HG02623 (cell line): ENCODE measurements at regions not wholly inside any gene's neighbourhood (a gene's known extent, or its start where the extent isn't known, plus 50 kb on each side); places are given as distances from the start of the nearest gene placed in this dataset.

Source experiments
- ATAC-seq: cut with Tn5 transposase; IDR thresholded peaks from one replicate; pipeline ENCODE4 v1.9.1; 2021; ENCODE audit warnings: moderate library complexity; ENCODE audit not compliant: unreplicated experiment

DNA sequence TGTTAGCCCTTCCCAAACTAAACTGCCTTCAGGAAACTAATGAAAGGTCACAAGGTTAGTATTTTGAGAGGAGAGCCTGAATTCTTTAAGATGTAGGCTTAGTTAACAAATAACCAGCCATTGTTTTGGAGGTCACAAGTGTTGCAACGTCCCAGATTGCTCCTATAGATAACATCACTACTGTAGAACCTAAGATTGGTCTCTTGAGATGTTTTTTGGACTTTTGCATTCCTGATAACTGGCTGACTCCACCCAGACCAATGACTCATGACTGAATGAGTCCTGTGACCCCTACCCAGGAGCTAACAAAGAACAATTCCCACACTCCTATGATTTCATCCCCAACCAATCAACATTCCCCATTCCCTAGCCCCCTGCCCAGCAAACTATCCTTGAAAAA, 178.8 kb downstream of the SCP2D1 start:
- ATAC-seq: no peak

DNA sequence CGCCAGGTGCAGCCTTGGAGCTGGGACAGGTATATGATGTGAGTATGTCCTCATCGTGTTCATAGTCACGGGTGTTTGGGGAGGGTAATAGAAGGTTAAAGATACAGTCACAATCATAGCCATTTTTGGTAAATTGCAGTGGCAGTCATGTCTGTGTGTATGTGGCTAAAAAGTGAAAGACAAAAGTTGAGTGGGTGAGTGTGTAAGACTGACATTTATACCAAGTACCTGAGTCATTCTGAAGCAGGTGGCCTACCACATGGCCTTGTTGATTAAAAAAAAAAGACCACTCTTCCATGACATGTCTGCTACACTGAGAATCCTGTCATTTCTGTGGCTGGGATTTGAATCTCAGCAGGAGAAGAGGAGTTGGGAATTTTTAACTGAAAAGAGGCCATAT, 181.9 kb downstream of the SCP2D1 start:
- no peak for ATAC-seq

DNA sequence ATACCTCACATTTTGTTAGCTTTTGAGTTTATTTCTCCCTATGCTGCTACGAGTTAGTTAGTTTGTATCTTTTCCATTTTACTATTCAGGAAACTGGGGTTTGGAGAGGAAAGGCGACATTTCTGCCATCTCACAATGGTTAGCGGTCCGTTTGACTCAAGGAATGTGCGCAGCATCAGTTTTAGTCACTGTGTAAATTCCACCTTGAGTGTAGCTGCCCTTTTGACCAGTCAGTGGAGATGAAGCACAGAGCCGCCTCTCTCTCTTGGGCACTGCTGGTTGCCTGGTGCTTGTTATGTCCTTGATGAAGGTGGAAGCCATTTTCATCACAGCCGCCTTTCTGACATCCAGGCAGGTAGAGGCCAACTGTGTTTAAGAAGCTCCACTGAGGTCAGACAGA, 185.5 kb downstream of the SCP2D1 start:
- no peak for ATAC-seq

DNA sequence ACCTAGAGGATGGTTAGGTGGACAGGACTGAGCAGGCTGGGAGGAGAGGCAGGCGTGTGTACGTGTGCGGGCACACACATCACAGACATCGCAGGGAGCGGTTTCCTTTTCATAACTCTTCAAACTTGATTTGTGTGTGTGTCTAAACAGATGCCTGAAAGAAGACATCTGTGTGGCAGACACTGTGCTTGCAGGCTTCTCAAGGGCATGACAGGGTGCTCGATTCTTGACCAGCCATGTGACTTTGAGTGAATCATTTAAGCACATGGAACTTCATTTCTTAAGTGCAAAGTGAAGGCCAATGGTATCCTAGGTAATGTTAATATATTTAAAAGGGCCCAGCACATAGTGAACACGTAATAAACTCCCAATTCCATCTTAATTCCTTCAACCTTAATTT, 186.5 kb downstream of the SCP2D1 start:
- no peak for ATAC-seq

DNA sequence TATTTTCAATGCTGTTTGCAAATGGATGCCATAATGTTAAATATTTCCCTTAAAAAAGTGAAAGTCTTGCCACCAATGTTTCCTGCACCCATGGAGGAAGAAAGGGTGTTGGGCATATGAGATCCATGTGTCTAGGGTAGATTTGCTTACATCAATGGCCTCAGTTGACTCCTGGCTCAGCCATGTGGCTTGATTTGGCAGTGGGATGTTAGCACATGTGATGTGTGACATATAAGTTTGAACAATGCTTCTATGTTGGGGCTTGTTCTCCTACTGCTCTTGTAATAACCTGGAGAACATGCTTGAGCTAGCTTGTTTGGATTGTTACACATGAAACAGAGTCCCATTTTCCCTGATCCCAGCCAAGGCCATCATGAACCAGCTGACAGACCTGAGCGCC, 187.6 kb downstream of the SCP2D1 start:
- ATAC-seq: no peak

DNA sequence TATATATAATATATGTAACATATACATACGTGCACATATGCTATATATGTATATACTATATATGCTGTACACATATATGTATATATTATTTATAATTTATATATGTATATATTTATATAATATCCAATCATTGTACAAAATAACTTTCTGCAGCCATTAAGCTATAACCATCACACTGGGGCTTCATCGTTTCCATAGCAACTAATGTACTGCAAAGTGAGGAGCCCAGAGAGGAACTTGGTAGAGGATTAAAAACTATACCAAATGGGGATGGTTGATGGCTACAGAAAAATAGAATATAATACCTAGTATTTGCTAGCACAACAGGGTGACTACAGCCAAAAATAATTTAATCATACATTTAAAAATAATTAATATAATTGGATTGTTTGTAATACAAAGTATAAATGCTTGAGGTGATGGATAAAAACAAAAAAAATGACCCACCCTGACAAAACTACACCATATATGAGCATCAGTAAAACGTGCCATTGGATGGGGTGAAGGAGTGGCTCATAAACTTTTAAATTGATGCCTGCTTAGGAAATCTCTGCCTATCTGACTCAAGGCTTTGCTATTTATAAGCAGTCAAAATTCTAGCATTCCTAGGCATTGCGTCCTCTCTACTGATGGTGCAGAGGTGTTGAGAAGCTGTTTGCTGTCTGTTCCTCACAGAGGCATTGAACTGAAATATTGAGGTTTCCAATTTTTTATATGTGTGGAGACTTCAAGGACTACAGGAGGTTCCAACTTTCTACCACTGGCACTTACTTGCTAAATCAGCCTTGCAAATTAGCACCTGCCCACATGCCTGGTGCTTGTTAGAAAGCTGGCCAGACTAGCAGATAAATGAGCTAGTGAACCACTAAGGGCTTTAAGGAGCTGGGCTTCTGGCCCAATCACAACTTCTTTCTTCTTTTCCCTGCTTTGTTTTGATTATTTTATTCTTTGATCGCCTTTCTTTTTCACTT, 190.1 kb downstream of the SCP2D1 start:
- ATAC-seq: no peak

DNA sequence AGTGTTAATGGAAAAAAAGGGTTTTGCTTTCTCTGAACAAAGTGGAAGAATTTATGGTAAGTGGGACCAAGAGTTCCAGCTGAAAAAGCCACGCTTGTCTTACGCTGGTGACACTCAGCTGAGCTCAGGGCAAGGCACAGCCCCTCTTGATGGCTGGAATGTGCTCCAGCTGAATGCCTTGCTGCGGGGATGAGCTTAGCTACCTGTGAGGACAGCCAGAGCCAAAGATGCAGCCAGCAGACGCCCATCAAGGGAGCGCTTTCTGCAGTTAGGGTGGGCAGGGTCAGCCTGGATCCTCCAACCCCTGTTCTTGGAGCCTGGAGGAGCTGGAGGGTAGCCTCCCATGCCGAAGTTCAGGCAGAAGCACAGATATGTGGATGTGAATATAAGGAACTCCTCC, 191.4 kb downstream of the SCP2D1 start:
- no peak for ATAC-seq

DNA sequence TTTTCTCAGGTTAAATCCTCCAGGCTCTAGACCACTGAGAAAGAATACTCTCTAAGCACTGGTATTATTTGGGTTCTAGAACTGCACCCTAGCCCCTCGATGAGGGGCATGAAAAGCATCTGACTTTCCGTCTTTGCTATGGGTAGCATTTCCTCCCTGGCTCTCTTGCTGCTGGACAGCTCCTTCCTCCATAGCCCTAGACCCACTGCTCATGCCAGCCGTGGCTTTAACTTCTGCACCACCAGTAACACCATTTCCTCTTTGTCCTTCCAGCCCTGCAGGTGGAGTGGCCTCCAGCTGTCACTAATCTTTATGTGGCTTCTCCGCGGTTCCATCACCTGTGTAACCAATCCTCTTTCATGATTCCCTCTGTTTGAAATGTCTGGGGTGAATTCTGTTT, 194.9 kb downstream of the SCP2D1 start:
- no peak for ATAC-seq

DNA sequence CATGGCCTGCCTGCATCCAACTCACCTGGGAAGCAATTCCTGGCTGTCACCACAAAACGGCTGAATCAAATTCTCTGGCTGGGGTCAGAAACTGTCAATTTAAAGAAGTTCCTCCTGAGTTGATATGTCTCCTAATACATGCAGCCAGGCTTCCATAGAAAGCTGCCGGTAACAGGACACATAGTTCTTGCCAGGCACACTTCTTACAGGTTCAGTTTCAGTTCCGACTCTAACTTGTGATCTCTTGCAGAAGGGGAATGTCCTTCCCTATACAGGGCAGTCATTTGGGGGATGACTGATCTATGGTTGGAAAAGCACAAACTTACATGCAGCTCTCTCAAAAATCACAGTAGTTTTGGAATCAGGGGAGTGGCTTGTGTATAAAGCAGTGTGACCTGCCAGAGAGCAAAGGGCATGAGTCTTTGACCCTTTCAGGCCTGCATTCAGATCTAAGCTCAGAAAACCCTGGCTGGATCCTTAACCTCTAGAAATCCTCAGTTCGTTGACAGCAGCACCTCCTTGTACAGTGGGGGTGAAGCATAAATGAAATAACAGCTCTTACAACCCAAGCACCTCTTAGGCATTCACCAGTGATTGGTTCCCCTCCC, 195.6 kb downstream of the SCP2D1 start:
- ATAC-seq: no peak

DNA sequence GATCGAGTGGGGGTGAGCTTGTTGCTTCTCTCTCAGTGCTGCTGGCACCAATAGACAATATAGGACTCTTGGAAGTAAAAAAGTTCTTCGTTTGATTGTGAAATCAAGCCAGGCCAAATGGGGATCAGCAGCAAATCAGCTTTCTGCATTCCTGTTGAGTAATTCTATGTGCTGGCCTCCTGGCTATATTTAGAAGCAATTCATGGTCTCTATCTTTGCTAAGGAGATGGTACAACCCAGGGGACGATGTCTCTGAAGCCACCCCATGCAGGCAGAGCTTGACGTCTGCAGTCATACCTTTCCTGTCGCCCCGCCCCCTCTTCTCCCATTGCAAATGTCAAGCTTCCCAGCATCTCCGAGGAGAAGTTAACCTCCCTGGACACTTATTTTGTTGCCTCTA, 199.1 kb downstream of the SCP2D1 start:
- ATAC-seq: no peak

DNA sequence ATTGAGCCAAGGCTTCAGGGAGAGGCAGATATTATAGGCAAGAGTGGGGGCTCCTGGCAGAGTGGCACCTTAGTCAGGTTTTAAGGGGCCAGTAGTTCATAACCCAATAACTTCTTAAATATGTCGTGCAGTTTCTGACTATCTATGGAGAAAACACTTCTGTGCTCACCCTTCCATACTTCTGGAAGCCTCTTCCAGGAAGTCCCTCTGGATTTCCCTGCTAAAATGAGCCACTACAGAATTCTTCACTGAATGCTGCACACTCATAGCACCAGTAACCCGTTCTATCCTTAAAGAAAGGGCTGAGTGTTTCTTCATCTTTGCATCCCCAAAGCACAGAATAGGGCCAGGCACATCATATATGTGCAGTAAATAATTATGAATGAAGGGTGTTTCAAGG, 198.5 kb upstream of the SLC24A3 start:
- no peak for ATAC-seq

DNA sequence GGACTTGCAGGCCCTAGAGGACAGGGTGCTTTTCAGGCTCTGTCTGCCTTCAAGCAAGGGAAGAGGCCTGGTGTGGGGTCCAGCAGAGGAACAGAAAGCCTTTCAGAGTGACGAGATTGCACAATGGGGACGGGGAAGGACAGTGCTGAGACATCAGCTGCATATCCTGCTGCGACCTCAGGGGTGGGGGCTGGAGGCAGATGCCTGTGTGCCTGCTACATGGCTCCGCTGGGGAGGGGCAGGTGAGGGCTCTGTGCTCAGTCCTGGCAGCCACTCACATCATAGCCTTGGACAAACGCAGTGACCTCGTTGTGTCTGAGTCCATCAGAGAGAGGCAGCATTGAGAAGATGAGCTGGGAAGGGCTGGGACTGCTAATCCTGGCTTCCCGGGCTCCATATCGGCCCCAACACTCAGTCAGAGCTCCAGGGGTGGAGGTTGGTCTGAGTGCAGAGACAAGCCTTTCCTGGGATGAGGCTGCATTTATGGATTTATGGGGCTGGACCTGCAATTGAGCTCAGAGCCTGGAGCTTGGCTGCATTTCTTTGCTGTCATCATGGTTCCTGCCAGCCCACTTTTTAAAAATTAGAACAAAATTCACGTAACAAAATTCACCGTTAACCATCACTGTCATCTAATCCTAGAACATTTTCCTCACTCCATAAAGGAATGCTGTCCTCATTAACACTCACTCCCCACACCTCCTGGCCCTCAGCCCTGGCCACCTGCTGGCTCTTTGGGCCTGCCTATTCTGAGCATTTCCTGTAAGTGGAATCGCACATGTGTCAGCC, 196.9 kb upstream of the SLC24A3 start:
- ATAC-seq: no peak

DNA sequence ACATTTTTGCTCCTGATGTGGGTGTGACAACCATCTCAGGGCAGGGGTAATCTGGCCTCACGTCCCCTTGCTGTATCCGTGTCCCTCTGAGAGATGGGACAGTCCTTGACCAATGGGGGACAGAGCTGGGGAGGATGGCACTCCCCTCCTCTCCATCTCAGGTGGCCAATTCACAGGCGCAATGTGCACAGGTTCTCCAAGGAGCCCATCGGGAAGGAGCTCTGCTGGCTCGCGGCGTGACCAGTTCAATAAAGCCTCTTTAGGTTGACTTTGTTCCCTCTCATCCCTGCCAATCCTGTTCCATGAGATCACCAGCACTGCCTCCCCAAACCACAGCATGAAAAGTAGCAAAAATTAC, 196.3 kb upstream of the SLC24A3 start:
- ATAC-seq: no peak

DNA sequence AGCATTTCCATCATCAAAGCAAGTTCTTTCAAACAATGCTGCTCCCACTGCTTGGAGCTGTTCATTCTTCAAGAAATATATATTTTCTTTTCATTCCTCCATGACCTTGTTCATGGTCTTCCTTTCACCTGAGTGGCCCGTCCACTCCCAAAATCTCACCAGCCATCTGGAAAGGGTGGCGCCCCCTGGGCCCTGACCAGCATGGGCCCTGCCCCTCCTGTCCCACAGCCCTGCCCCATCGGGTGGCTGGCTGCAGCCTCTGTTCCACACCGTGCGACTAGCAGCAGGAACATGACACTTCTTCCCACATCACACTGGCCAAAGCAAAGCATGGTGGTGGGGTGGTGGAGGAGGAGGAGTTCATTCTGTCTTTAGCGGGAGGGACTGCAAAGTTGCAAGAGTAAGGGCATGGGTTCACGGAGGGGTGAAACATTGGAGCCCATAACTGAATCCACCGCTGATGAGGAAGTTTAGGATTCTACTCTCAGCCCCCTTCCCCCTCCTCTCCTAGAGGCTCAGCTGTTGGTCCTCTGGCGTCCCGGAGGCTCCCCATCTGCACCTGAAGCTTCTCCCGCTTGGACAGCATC, 195.2 kb upstream of the SLC24A3 start:
- ATAC-seq: no peak

DNA sequence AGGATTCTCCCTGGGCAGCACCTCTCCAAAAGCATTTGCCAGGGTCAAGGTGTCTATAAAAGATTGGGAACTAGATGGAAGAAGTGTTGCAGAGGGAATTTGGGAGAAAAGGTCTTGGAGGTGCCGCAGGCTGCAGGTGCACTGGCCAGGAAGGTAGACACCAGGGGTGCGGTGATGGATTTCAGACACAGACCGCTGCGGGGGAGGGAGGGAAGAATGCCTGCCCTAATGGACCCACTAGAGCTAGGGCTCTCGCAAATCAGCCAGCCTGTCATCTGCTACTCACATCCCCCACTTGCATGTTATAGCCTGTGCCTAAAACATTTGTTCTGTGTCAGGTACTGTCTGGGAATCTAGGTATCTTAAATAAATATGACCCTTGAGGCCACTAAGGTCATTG, 193.6 kb upstream of the SLC24A3 start:
- no peak for ATAC-seq

DNA sequence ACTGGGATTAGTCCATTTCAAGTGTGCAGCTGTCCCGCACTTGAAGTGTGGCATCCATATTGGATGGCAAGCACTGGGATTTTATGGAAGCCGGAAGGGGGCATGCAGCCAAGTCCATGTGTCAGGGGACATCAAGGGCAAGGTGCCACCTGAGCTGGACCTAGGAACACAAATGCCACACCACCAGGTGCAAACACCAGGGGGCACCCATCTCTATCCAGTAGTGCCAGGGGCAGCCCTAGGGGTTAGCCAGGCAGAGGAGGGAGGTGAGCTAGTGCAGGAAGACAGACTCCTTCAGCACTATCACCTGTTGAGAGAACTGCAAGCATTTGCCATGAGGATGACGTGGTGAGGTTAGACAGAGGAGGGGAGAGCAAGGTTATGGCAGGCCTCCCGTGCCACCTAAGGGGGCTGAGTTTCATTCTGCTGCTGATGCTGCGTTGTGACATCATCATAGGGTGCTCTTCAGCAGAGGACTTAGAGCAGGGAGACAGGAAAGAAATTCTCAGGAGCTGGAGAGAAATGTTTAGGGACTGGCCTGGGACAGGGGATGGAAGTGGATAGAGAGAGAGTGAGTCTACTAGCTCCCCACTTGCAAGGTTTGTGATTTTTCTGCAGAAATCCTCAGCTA, 192.6 kb upstream of the SLC24A3 start:
- ATAC-seq: no peak

DNA sequence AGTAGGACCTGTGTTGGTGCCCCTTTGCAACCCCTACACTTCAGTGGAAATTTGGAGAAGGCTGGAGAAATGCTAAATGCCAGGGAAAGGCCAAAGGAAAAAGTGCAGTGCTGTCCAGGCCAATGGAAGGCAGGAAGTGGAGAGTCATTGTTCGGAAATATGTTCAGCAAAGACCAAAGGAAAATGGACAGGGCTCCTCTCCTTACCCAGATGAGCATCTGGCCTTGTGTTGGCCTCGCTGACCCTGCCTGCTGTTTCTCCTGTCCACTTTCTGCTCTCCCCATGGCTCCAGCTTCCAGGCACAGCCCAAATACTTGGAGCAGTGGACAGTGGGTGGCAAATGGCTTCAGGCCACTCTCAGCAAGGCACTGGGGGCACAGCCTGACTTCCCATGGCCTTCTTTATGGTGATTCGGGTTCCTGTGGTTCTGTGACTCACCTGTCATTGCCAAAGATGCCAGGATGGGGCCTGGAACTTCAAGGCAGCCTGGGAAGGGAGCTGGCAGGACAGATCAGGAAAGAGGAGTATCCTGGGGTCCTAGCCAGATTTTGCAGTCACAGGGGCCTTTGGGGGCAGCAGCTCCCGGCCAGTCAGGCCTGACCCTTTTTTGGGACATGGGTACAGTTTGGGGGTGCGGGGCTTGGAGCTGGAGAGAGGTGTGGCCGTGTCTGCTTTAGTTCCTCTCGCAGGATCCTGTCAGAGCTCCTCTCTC, 190.9 kb upstream of the SLC24A3 start:
- no peak for ATAC-seq

DNA sequence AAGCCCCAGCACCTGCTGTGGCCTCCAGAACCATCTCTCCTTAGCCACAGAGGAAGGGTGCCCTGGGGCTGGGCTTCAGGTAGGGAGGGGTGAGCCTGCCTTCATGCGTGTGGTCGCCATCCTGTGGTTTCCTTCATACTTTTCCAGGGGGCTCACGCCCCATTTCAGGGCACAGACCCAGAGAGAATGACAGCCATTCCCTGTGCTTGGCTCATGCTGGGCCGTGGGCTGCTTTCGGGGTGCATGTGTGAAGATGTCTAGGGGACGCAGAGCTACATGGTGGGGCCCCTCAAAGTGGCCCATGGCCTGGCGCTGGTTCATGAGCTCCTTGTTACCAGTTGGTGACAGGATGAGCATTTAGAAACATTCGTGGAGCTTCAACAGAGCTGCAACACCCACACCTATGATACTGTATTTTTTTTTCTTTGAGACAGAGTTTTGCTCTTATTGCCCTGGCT, 190.3 kb upstream of the SLC24A3 start:
- ATAC-seq: no peak

DNA sequence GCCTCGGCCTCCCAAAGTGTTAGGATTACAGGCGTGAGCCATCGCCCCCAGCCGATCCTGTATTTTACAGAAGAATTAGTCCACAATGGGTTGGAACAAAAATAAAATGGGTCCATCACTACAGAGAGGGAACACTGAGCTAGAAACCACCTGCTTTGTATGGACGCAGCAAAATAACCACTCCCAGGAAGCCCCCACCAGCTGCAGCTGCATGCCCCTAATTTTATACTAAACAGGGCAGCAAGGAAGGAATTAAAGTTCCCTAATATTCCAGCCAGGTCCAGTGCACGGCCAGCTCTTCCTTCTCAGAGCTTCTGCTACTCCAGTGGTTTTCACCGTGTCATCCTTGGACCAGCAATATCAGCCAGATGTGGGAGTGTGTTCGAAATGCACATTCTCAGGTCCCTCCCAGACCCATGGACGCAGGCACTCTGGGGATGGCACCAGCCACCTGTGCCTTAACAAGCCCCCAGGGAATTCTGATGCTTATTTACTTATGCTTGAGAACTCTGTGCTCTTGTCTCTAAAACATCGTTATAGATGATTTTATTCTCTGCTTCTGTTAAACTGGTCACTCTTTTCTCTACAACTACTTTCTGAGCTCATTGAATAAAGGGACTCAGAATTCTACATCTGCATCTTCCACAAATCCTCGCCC, 189.5 kb upstream of the SLC24A3 start:
- ATAC-seq: no peak
